ENCODE measurements at regions not wholly inside any gene's neighbourhood (a gene's known extent, or its start where the extent isn't known, plus 50 kb on each side); places are given as distances from the start of the nearest gene placed in this dataset.

GRCh38 chr6:14658030-14658429 is 540.5 kb downstream of the CD83 start:
- H3K79me2 ChIP-seq (replicated peaks; ENCODE audit: insufficient read depth) = no peaks in the 10 kb centered on the region

More at GRCh38 chr6:14658030-14658429, 540.5 kb downstream of the CD83 start:
- Histone ChIP-seq H2AFZ (no peak overlapping the region), H4K20me1 (replicated peaks; ENCODE audit: insufficient read depth) (no peaks in the 10 kb centered on the region), H3K4me3 (no peak overlapping the region), H3K9me2 (ENCODE audit: insufficient read depth) (no peaks in the 10 kb centered on the region), H3K36me3 (ENCODE audit: insufficient read depth) (no peaks in the 10 kb centered on the region; the same call in 1 of the 2 replicates), H3K27me3 (ENCODE audit: insufficient read depth) (no peaks in the 10 kb centered on the region), H3K4me2 (no peak overlapping the region), H3K4me1 (ENCODE audit: insufficient read depth) (peaks cover 31% of the 10 kb centered on the region), H3F3A (replicated peaks; ENCODE audit: low read depth) (no peaks in the 10 kb centered on the region), H3K27ac (ENCODE audit: low read depth) (no peak overlapping the region)
- ATAC-seq (no peak), DNase-seq (ENCODE audit: low spot score) (no peak)
- Mint-ChIP-seq H3K4me1 (peaks cover 13% of the 10 kb centered on the region), H3K9me3 (no peaks in the 10 kb centered on the region), H3K27me3 (ENCODE audit: insufficient read depth, low read depth, poor library complexity) (peaks cover 2% of the 10 kb centered on the region), H3K4me3 (no peak overlapping the region), H3K36me3 (ENCODE audit: low read depth) (no peaks in the 10 kb centered on the region), H3K27ac (no peak overlapping the region)
- TF ChIP-seq ZNF462 (CRISPR knock-in tag; IDR thresholded peaks at IDR 0.05) (no peak), JUNB (IDR thresholded peaks at IDR 0.05; ENCODE audit: unreplicated experiment) (no peak), CREB1 (CRISPR knock-in tag; IDR thresholded peaks at IDR 0.05; ENCODE audit: low read depth) (no peak), EZH2 (IDR thresholded peaks at IDR 0.05; ENCODE audit: low read depth, unreplicated experiment) (no peak)
